GM10266 (cell line): ENCODE measurements at regions not wholly inside any gene's neighbourhood (a gene's known extent, or its start where the extent isn't known, plus 50 kb on each side); places are given as distances from the start of the nearest gene placed in this dataset.
"Not testable (repeated sequence)": the region's sequence is repeated elsewhere in the genome, so short reads cannot be mapped to it uniquely, and the experiment has no call there.

Experiments
- DNase-seq: peaks from one replicate; pipeline ENCODE4 v3.0.0; 2012; ENCODE audit errors: extremely low spot score
- CTCF ChIP-seq: IDR thresholded peaks from 2 replicates; pipeline ENCODE4 v1.5.1; 2012; ENCODE audit warnings: mild to moderate bottlenecking, low read depth; ENCODE audit not compliant: control insufficient read depth, insufficient read depth; ENCODE audit errors: missing control alignments

DNA sequence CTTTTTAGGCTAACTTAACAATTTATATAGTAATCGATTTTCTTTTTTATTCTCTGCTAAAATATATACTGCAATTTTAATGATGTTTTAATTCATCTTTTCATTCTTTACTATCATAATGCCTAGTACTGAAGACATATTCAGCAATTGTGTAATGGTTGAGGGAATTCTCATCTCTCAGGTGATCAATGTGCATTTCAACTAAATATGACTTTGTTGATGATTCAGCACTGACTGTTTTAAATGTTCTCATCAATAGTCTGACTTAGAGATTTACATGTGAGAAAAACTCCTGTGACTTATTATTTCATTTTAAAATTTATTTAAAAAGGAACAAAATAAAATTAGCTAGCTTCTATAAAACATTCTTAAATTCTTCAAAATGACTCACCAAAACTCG is 1450.3 kb downstream of the STIM2 start:
- TF ChIP-seq CTCF: no peak
- no peak for DNase-seq

GRCh38 chr4:28312497-28312896 is 1451.9 kb downstream of the STIM2 start:
- DNase-seq: not testable (repeated sequence)

DNA sequence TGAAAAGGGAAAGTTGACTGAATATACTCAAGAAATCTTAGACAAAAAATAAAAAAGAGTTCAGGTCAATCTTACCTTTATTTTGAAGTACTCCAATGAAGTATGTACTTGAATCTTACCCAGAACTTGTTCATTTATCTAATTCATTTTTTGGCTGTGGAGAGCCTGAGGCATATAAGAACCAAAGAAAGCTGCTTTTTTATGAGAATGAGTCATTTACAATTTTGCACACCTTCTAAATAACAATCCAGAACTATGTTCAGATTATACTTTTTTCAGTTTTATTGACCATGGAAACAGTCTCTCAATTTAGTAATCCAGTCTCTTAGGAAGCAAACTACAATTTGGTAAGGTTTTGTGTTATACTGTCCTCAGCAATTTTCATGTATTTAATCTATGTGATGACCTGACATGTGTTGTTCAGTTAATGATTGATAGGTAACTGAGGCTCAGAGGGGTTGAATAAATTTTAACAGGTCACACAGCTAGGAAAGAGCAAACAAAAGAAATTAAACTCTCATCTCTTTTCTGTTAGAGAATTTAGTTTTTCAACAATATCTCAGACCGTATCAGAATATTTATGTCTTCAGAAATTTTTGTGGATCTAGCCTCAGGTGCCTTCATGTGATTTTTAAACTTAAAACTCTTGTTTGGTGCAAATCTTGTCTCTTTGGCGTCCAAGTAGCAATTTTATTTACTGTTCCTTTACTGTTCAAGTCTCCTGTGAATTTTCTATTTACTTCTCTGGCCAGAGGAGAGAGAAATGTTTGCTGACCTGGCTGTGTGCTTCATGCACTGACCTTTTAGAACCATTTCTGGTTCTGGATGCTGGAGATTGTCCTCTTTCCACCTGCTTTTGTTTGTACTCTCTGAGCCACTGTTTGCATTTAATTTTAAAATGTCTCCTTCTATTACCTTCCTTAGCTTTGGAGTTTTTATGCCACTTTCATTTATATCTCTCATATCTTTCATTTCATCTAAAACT is 1453.4 kb downstream of the STIM2 start:
- no peak for TF ChIP-seq CTCF
- no peak for DNase-seq

GRCh38 chr4:28317221-28317620 is 1456.6 kb downstream of the STIM2 start:
- DNase-seq: no peak
- TF ChIP-seq CTCF: no peak

DNA sequence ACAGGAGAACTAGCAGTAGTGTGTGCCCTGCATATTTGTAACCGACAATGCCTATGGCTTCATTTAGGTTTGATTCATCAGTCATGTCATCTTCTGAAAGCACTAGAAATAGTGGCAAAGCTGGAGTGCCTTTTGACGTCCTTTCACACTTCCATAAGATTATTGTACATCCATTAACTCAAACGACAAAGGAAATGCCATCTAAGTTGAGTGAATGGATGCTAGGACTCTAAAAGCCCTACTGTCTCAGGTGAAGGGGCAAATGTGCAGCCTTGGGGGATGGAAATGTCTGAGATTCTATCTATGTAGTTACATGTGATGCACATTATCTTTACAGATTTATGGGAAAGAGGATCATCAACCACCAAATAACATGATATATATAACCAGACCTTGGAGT is 1473.6 kb downstream of the STIM2 start:
- no peak for TF ChIP-seq CTCF
- no peak for DNase-seq

DNA sequence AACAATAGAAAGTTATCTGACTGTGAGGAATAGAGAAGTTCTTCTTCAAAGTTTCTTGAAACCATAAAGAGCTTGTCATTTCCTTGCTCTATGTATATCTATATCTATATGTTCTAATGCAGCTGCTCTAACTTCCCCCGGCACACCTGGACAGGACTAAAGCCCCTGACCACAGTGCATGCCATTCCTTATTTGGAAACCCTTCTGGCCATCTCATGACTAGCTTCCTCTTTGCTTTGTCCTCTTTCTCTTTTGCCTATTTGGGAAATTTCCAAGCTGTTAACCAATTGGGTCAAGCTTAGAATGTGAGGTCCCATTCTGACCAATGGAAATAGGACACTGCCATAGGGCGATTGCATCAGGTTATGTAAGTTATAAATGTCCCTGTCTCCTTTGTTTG is 1481.1 kb downstream of the STIM2 start:
- no peak for DNase-seq
- no peak for TF ChIP-seq CTCF

DNA sequence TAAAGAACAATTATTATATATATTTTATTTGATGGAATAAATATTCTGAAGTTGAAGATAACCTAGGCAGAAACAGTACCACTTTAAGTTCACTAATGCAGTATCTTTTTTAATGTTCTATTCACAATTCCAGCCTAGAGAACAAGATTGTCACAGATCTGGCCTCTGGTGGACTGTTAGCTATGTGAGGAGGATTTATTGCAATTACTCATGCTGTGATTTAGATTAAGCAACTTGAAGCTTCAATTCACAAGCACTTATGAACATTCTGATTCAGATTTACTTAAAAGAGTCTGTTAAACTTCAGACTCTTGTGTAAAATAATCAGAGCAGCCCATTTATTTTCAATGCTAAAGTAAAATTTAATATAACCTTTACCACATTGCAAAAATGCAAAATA is 1489.8 kb downstream of the STIM2 start:
- TF ChIP-seq CTCF: no peak
- no peak for DNase-seq
